OCI-LY3 (cell line): ENCODE measurements at regions not wholly inside any gene's neighbourhood (a gene's known extent, or its start where the extent isn't known, plus 50 kb on each side); places are given as distances from the start of the nearest gene placed in this dataset.

Source experiments
- H2AFZ ChIP-seq: fragments of 200-600, 300-600 bp; shearing (Covaris generic); 2 replicates; pipeline ENCODE4 v1.6.0; 2014; ENCODE audit warnings: antibody characterized with exemption, low read depth, low read length
- H3K27ac ChIP-seq: fragments of 200-600, 300-600 bp; sonication (generic); 2 replicates; pipeline ENCODE4 v1.5.1; 2014; ENCODE audit warnings: mild to moderate bottlenecking, low read length, moderate library complexity, mixed read lengths
- H3K27me3 ChIP-seq: fragments of 200-600, 300-600 bp; sonication (generic); 2 replicates; pipeline ENCODE4 v1.6.1; 2014; ENCODE audit warnings: low read depth, low read length, mixed read lengths
- H3K36me3 ChIP-seq: fragments of 200-600, 300-600 bp; sonication (generic); replicated peaks from 2 replicates; pipeline ENCODE3; 2014; ENCODE audit warnings: low read depth, low read length, mixed read lengths
- H3K4me1 ChIP-seq: fragments of 300-600, 200-600 bp; sonication (generic); 2 replicates; pipeline ENCODE4 v1.6.1; 2014; ENCODE audit warnings: low read length, mixed read lengths
- H3K4me2 ChIP-seq: fragments of 200-600, 300-600 bp; sonication (generic); 2 replicates; pipeline ENCODE4 v1.6.1; 2014; ENCODE audit warnings: low read length, mixed read lengths
- H3K4me3 ChIP-seq: fragments of 300-600, 200-600 bp; sonication (generic); 2 replicates; pipeline ENCODE4 v1.5.1; 2014; ENCODE audit warnings: antibody characterized with exemption, mild to moderate bottlenecking, low read length, moderate library complexity
- H3K79me2 ChIP-seq: fragments of 300-600, 200-600 bp; shearing (Covaris generic); 2 replicates; pipeline ENCODE4 v1.6.1; 2014; ENCODE audit warnings: mild to moderate bottlenecking, low read length, mixed read lengths
- H3K9ac ChIP-seq: fragments of 300-600, 200-600 bp; shearing (Covaris generic); 2 replicates; pipeline ENCODE4 v1.6.0; 2014; ENCODE audit warnings: mild to moderate bottlenecking, low read length, moderate library complexity
- H3K9me3 ChIP-seq: fragments of 200-600, 300-600 bp; shearing (Covaris generic); 2 replicates; pipeline ENCODE4 v1.6.1; 2014; ENCODE audit warnings: low read length, mixed read lengths; ENCODE audit not compliant: insufficient read depth
- H4K20me1 ChIP-seq: fragments of 200-600, 300-600 bp; sonication (generic); 2 replicates; pipeline ENCODE4 v1.6.1; 2016; ENCODE audit warnings: low read length, mixed read lengths; ENCODE audit not compliant: insufficient read depth
- CTCF ChIP-seq: fragments of 200-600, 300-600 bp; sonication (generic); IDR thresholded peaks from 2 replicates; pipeline ENCODE4 v1.5.1; 2014; ENCODE audit warnings: antibody characterized with exemption, low read length, low read depth
- EZH2phosphoT487 ChIP-seq: fragments of 200-600 bp; shearing (Covaris generic); IDR thresholded peaks from 2 replicates; pipeline ENCODE4 v1.6.1; 2018; ENCODE audit warnings: antibody characterized with exemption, mixed run types, low read depth

GRCh38 chr15:70343961-70344621 lies 246.4 kb upstream of the TLE3 start:
- Histone ChIP-seq H3K9ac (no peak overlapping the region), H3K27ac (no peak overlapping the region), H2AFZ (no peak overlapping the region), H3K27me3 (no peaks in the 10 kb centered on the region), H3K36me3 (no peaks in the 10 kb centered on the region), H4K20me1 (no peaks in the 10 kb centered on the region), H3K79me2 (no peaks in the 10 kb centered on the region; the same call in 1 of the 2 replicates), H3K4me2 (no peak overlapping the region), H3K9me3 (no peaks in the 10 kb centered on the region), H3K4me1 (peaks cover 9% of the 10 kb centered on the region), H3K4me3 (no peak overlapping the region)
- TF ChIP-seq EZH2phosphoT487 (no peak), CTCF (no peak)

DNA sequence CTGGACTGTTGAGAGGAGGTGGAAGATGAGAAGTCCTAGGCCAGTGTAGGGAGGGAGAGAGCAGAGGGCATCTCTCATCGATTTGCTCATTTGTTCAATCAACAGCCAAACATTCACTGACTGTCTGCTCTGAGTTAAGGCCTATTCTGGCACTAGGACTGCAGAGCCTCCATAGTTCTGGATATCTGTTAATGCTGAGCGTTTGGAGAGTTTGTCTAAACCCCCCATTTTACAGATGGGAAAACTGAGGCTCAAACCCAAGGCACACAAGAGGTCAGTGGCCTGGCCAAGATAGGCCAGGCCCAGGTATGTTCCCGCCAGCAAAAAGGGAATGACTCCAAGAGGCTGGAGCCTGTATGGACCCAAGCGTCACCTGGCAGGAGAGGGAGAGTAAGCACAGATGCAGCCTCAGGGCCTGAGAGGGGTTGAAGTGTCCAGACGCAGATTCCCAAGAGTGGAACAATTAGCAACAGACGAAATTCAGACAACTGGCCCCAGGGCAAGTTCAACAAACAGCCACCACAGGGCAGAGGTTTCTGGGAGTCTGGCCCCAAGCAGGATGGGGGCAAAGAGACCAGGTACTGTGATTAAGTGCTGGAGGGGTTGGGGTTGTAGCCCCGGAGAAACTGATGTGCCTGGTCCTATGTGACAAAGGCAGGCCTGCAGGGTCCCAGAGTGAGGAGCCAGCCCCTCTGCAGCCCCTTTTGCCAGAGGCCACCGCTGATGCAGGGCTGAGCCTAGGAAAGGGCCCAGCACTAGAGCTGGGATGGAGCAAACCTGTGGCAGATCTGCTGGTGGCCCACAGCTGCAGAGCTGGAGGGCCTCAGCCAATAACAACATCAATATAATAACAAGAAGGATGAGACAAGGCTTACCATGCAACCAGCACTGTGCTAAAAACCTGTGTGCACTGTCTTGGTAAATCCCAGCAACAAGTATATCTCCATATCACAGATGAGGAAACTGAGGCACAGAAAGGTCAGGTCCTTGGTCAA lies 245.1 kb upstream of the TLE3 start:
- H3K4me2 ChIP-seq: no peak overlapping the region
- H3K36me3 ChIP-seq: peaks cover 3% of the 10 kb centered on the region
- H3K79me2 ChIP-seq: no peaks in the 10 kb centered on the region; the same call in 1 of the 2 replicates
- no peaks in the 10 kb centered on the region for H4K20me1 ChIP-seq
- H3K27ac ChIP-seq: no peak overlapping the region
- TF ChIP-seq CTCF (no peak), EZH2phosphoT487 (no peak)
- H3K9me3 ChIP-seq: no peaks in the 10 kb centered on the region
- H3K4me1 ChIP-seq: no peaks in the 10 kb centered on the region
- no peak overlapping the region for H3K9ac ChIP-seq
- H2AFZ ChIP-seq: no peak overlapping the region
- no peak overlapping the region for H3K4me3 ChIP-seq
- no peaks in the 10 kb centered on the region for H3K27me3 ChIP-seq

- Histone ChIP-seq H3K27ac (no peak overlapping the region), H3K9me3 (no peaks in the 10 kb centered on the region)
- TF ChIP-seq EZH2phosphoT487 (no peak), CTCF (no peak)
Measured at GRCh38 chr15:70342141-70342540, 244.4 kb upstream of the TLE3 start.

DNA sequence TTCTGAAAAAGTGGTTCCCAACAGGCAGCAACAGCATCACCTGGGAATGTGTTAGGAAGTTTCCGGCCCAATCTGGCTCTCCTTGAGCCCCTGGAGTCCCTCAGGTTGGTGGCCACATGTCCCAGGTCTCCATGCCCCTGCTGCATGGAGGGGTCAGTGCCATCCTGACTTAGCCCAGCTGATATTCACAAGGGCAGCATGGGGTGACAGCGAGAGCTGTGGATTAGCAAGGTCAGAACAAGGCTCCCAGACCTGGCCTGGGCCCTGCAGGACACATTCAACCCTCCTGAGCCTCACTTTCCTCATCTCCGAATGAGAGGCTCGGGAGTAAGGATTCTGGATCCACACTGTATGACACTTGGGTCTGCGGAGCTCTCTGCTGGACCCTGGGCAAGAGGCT lies 243.8 kb upstream of the TLE3 start:
- no peak overlapping the region for H3K4me3 ChIP-seq
- peaks cover 6% of the 10 kb centered on the region for H3K4me1 ChIP-seq
- H3K79me2 ChIP-seq: no peaks in the 10 kb centered on the region
- peaks cover 12% of the 10 kb centered on the region for H3K36me3 ChIP-seq
- H3K27ac ChIP-seq: no peak overlapping the region
- H2AFZ ChIP-seq: no peak overlapping the region
- H3K9ac ChIP-seq: no peak overlapping the region
- no peaks in the 10 kb centered on the region for H4K20me1 ChIP-seq
- H3K27me3 ChIP-seq: no peaks in the 10 kb centered on the region
- TF ChIP-seq EZH2phosphoT487 (no peak), CTCF (no peak)
- H3K4me2 ChIP-seq: no peak overlapping the region
- H3K9me3 ChIP-seq: no peaks in the 10 kb centered on the region

More at GRCh38 chr15:70342141-70342540, 244.4 kb upstream of the TLE3 start:
- no peaks in the 10 kb centered on the region for H4K20me1 ChIP-seq
- no peaks in the 10 kb centered on the region for H3K79me2 ChIP-seq
- H3K36me3 ChIP-seq: peaks cover 9% of the 10 kb centered on the region
- H3K27me3 ChIP-seq: no peaks in the 10 kb centered on the region
- H2AFZ ChIP-seq: no peak overlapping the region
- no peak overlapping the region for H3K9ac ChIP-seq
- H3K4me2 ChIP-seq: no peak overlapping the region
- peaks cover under 1% of the 10 kb centered on the region; the same call in 1 of the 2 replicates for H3K4me1 ChIP-seq
- H3K4me3 ChIP-seq: no peak overlapping the region
